Skeletal muscle cell (primary cell): ENCODE measurements at regions not wholly inside any gene's neighbourhood (a gene's known extent, or its start where the extent isn't known, plus 50 kb on each side); places are given as distances from the start of the nearest gene placed in this dataset.
"Not testable (repeated sequence)": the region's sequence is repeated elsewhere in the genome, so short reads cannot be mapped to it uniquely, and the experiment has no call there.

Experiments
- DNase-seq: peaks from one replicate; pipeline ENCODE4 v3.0.0-alpha.2; 2010; ENCODE audit warnings: low read depth
- H3K4me3 ChIP-seq: 2 replicates; pipeline ENCODE4 v1.5.1; 2011; ENCODE audit warnings: low read depth, mild to moderate bottlenecking, control low read depth, low read length, moderate library complexity

DNA sequence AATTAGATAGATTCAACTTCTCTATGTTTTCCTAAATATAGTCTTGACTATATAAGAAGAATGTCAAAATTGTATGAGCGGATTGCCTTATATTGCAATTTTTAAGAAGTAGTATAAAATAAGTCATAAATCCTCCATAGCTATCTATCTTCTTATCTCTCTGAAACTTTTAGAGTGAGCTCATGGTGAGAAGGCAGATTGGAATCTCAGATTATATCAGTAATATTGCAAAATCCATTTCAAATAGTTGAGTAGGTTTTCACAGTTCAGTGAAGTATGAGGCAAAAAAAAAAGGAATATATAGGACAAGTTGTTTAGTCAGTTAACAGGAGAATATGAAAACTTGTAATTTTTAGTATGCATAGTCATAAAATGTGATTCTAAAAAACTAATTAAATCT lies 156.4 kb downstream of the FAM174A start:
- no peak overlapping the region for H3K4me3 ChIP-seq
- DNase-seq = no peak

DNA sequence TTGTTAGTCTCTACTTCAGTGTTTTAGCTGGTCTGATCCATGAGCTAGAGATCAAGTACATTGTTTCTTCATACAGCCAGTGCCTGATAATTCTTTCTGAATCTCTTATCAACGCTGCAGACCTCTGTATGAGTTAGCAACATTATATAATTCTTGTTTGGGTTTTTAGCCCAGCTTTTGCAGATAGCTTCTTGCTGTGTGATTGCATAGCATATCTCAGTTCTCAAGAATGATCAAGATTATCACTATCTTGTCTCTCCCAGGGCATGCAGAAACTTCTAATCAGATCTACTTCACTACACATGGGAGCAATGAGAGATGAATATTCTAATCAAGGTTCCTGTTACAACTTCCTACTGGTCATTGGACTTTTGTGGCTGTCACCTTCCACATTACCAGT lies 158.3 kb downstream of the FAM174A start:
- H3K4me3 ChIP-seq = no peak overlapping the region
- DNase-seq = no peak

GRCh38 chr5:100694100-100694499 lies 158.9 kb downstream of the FAM174A start:
- no peak overlapping the region for H3K4me3 ChIP-seq
- no peak for DNase-seq

DNA sequence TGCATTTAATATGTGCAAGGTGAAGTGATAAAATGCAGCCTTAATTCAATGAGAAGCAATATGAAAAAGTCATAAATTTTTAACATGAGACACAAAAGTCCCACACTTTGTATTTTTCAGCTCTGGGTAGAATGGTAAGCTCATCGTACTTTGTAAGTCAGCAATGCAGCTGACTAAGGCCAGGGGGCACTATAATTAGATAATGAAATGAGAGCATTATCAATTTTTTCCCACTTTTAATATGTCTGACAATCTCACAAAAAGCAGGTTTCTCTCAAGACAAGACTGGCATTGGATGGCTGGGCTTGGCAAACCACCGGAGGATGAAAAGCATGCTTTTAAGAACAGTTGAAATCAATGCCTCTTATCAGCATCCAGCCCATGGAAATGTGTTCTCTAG lies 162.8 kb downstream of the FAM174A start:
- H3K4me3 ChIP-seq = no peak overlapping the region
- no peak for DNase-seq

DNA sequence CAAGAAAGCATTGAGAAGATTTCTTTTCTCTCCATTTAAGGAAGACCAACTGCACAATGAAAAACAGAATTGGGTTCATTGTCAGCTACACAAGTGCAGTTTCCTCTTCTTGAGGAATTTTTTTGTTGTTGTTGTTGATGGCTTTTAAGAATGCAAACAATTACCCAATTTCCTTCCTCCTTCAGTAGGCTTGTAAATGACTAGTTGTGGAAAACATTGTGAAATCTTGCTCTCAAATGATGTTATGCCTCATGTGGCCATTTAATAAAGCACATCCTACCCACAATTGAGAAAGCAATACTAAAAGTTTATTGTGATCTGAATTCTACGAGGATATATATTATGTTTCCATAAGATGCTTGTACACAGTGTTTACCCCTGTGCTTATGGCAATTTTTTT lies 171.6 kb downstream of the FAM174A start:
- DNase-seq = no peak
- H3K4me3 ChIP-seq = no peak overlapping the region

DNA sequence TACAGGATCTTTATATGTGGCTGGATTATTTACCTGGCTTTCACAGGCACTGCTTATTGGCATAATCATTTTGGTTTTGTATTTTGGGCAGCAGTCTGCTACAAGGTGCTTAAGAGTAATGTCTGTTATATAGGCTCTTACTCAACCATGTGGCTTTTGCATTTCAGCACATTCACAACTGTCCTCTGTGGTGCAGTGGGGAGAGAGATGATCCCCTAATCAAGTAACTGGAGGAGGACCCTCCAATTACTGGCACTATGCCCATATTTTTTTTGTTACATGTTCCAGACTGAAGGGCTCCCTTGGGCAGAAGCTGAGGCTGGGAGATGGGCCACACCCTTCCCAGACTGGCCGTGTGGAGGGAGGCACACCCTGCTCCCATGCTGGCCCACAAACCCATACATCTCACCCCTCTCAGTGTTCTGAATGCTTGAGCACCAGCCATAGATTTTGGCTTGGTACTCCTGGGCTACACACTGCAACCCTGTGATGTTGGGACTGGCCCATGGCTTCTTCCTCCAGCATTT lies 173.5 kb downstream of the FAM174A start:
- DNase-seq = no peak
- no peak overlapping the region for H3K4me3 ChIP-seq

GRCh38 chr5:100709771-100710170 lies 174.6 kb downstream of the FAM174A start:
- DNase-seq = no peak
- no peak overlapping the region for H3K4me3 ChIP-seq

DNA sequence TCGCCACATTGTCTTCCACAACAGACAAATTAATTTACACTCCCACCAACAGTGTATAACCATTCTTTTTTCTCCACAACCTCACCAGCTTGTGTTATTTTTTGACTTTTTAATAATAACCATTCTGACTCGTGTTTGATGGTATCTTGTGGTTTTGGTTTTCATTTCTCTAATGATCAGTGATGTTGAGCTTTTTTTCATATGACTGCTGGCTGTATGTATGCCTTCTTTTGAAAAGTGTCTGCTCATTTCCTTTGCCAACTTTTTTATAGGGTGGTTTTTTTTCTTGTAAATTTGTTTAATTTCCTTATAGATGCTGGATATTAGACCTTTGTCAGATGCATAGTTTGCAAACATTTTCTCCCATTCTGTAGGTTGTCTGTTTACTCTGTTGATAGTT lies 179.6 kb downstream of the FAM174A start:
- DNase-seq, H3K4me3 ChIP-seq: not testable (repeated sequence)

GRCh38 chr5:100722657-100723056 lies 180.4 kb downstream of the ST8SIA4 start:
- H3K4me3 ChIP-seq = no peak overlapping the region
- DNase-seq = no peak

DNA sequence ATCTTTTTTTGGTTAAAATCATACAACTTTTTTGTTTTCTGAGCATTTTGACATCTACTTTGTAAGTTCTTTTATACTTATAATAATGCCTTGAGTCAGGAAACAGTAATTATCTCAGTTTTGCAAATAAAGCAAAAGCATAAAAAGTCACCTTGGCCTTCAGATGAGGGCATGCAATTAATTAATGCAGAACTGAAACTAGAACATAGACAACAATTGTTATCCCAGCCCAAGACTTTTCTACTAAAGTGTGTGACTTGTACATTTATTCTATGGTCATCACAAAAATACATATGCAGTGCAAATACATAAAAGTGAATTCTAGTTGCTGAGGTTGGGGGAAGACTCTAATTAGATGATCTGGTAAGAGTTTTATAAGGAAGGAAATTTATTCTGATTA lies 179.9 kb downstream of the ST8SIA4 start:
- no peak overlapping the region for H3K4me3 ChIP-seq
- no peak for DNase-seq

DNA sequence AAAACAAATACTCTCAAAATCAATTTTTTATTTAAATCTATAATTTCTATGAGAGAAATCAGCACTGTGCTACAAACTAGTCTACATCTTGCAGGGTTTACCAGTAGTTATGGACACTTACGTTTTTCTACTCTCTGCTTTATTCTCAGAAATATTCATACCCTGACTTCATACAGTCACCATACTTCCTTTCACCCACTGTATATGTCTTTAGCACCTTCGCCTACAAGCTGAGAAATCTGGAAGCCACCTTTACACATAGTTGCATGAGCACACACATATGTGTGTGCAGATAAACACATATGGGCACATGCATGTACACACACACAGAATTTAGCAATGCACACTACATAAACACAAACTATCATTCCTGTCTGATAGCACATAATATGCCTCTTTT lies 177.0 kb downstream of the ST8SIA4 start:
- H3K4me3 ChIP-seq = no peak overlapping the region
- DNase-seq = no peak

- no peak overlapping the region for H3K4me3 ChIP-seq
- no peak for DNase-seq
Measured at GRCh38 chr5:100731768-100732167, 171.3 kb downstream of the ST8SIA4 start.

- DNase-seq = no peak
- H3K4me3 ChIP-seq = no peak overlapping the region
Measured at GRCh38 chr5:100746730-100747129, 156.4 kb downstream of the ST8SIA4 start.

DNA sequence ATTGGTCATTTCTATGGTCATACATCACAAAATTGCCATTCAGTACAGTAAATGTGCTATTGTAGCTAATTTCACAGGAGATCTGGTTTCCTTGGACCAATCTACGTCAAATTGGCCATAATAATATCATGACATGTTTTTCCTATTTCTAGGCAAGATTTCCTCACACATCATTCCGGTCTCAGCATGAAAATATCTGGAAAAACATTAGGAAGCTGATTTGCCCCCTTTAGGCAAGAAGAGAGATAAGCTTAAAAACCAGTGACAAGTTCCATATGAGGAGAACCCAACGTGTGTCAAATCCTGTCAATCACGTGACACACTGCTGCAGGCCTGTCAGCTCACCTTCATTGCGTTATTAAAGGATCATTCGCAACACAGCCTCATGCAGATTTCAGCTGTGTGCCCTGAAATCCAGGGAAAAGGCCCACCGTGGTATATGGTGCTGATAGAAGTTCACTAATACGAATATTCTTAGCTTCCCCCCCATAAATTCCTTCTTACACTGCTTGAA lies 153.3 kb downstream of the ST8SIA4 start:
- DNase-seq = no peak
- H3K4me3 ChIP-seq = no peak overlapping the region

- no peak for DNase-seq
- H3K4me3 ChIP-seq = no peak overlapping the region
Measured at GRCh38 chr5:100755435-100755834, 147.6 kb downstream of the ST8SIA4 start.
